GM18507 (cell line): ENCODE measurements at regions not wholly inside any gene's neighbourhood (a gene's known extent, or its start where the extent isn't known, plus 50 kb on each side); places are given as distances from the start of the nearest gene placed in this dataset.
"Not testable (repeated sequence)": the region's sequence is repeated elsewhere in the genome, so short reads cannot be mapped to it uniquely, and the experiment has no call there.

ENCODE experiments used
- DNase-seq: peaks from one replicate; pipeline ENCODE4 v3.0.0; 2011; ENCODE audit warnings: low read depth; ENCODE audit not compliant: insufficient read length; ENCODE audit errors: extremely low spot score
- FAIRE-seq: peaks from 2 replicates; lab custom pipeline; 2011; peaks lifted over from hg19 to GRCh38; lab: Jason Lieb, UNC

GRCh38 chrX:95919605-95920004 lies 765.0 kb upstream of the DIAPH2 start:
- no peak for FAIRE-seq
- no peak for DNase-seq

DNA sequence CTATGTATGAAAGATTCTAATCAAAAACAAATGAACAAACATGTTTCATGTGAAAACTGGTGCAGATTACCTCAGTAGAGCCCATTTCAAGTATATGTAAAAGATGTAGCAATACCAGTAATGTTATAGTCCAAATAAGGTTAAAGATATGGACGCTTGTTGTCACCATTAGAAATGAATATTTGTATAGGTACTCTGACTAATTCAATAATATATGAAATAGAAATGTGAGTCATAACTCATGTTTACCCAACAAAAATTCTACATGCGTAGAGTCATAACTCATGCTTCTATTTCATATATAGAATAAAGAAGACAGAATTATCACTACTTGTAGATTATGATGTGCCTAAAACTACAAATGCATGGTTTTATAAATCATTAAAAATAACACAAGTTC lies 739.1 kb upstream of the DIAPH2 start:
- DNase-seq: no peak
- no peak for FAIRE-seq

- no peak for FAIRE-seq
- no peak for DNase-seq
These were observed 735.1 kb upstream of the DIAPH2 start for GRCh38 chrX:95949588-95949987.

DNA sequence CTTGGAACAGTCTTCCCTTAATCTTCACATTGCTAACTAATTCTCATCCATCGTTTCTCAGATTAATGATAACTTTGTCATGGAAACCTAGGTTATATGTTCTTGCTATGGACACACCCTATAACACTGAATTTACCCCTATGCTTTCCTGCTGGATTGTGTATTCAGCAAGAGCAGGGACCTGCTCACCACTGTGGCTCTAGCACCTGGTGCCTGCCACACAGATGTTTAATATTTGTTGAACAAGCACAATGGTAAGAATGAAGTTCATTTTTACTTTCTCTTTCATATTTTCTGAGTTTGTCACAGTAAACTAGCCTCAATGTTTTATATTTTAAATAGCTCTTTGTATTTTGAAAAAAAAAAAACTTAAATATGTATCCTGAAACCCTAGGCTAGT lies 734.0 kb upstream of the DIAPH2 start:
- DNase-seq (no peak), FAIRE-seq (no peak)

- no peak for DNase-seq
- no peak for FAIRE-seq
These were observed 731.1 kb upstream of the DIAPH2 start for GRCh38 chrX:95953564-95953963.

DNA sequence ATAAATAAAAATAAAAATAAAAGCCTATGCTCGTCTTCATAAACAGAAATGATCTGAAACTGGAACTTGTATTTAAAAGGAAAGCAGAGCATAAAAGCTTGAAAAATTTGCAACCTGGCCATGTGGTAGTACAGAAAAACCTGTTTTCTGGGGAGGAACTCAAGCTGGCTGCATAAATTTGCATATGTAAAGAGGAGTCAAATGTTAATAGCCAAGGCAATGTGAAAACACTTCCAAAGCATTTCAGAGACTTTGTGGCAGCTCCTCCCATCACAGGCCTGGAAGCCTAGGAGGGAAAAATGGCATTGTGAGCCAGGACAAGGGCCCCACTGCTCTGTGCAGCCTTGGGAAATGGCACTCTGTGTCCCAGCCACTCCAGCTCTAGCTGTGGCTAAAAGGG lies 727.9 kb upstream of the DIAPH2 start:
- DNase-seq: no peak

DNA sequence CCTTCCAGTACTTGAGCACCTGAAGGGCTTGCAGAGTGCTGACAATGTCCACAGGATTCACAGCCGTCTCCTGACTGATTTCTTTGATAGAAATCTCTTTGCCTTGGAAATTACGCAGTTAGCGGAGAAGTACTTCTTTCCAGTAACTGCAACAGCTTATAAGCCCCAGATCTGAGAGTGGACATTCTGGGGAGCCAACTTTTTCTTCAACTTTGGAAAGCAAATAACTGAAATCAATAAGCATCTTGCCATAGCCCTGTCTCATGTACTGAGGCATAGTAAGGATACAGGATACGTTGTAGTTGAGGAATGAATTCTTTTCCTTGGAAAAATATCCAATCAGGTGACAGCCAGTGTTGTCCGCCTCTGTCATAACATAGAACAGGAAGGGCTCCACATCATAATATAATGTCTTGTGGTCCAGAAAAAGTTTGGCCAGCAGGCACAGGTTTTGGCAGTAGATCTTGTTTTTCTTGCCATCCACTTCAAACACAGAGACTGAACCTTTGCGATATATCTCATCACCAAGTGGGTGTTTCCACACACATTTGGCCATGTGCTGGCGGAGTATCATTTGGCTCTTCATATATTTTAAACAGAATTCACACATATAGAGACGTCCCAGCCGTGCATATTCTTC lies 711.1 kb upstream of the DIAPH2 start:
- peak; percentile 41 for FAIRE-seq
- not testable (repeated sequence) for DNase-seq

More for the DNA sequence above, 727.9 kb upstream of the DIAPH2 start:
- no peak for FAIRE-seq

- FAIRE-seq (no peak), DNase-seq (no peak)
These were observed 710.6 kb upstream of the DIAPH2 start for GRCh38 chrX:95974096-95974470.

GRCh38 chrX:95974890-95975289 lies 709.8 kb upstream of the DIAPH2 start:
- FAIRE-seq (no peak), DNase-seq (no peak)

DNA sequence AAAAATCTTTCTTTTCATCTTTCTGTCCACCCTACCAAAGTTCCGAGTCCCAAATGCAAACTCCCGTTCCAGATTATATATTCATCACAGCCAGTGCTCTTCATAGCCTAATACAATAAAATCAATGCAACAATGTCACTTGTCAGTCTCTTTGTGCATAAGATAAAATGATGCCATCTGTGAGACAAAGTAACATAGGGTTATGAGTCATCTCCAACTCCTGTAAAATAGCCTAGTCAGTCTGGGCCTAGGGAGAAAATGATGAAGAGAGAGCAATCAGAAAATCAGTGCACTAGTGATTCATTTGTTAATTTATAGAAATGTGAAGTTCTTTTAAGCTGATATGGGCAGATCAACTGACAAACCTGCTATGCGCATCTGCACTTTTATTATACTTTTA lies 689.1 kb upstream of the DIAPH2 start:
- FAIRE-seq (no peak), DNase-seq (no peak)

DNA sequence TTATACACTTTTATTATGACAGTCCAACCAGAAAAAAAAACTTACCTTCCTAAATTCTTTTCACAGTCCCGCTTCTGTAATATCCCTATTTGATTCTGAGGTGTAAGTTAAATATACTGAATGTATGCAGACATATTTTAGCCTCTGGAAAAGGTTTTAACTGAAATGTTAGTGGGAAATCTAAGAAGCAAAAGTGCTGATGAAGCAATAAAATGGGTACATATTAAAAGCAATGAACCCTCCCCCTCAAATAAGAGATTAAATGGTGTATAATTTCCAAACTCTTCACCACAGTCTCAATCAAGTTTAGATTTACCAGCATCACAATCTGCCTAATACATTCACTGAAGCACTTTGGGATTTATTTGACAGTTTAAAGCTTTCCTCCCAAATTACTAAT lies 688.3 kb upstream of the DIAPH2 start:
- no peak for FAIRE-seq

DNA sequence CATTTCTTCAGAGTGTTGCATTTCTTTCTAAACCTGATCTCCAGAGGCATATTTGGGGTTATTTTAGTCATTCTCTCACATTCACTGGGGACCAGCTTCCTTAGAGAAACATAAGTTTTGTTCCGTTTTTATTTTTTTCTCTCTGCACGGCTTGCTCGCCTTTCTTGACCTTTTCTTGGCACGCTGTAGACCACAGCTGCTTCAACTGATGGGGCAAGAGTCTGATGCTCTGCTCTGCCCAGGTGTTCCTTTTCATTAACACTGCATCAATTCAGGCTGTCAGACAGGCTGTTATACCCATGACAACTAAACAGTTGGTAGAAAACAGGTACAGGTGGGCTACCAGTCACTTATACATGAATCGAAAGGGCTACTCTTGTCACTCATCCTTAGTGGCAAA lies 682.2 kb upstream of the DIAPH2 start:
- no peak for FAIRE-seq
- DNase-seq: no peak

More for the DNA sequence above, 688.3 kb upstream of the DIAPH2 start:
- DNase-seq: no peak

- FAIRE-seq: no peak
- no peak for DNase-seq
These were observed 680.3 kb upstream of the DIAPH2 start for GRCh38 chrX:96004386-96004785.

- FAIRE-seq (no peak), DNase-seq (no peak)
These were observed 678.4 kb upstream of the DIAPH2 start for GRCh38 chrX:96006281-96006680.

DNA sequence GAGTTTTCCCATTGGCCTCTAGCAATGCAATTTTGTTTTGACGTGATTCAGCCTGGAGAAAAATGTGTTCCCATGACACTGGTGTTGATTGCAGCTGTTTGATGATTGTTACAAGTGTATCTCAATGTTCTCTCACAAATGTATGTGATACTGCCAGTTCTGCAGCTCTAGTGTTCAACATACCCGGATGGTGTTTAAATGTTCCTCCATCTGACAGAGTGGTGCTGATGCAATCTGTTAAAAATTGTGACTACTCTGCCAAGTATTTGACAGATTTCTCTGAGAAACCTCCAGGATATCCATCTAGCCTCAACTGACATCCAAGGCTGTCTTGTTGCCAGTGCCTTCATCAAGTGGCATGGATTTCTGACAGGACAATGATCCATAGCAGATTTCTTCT lies 657.2 kb upstream of the DIAPH2 start:
- DNase-seq: no peak
- FAIRE-seq: no peak

GRCh38 chrX:96052078-96052477 lies 632.6 kb upstream of the DIAPH2 start:
- DNase-seq (no peak), FAIRE-seq (no peak)

DNA sequence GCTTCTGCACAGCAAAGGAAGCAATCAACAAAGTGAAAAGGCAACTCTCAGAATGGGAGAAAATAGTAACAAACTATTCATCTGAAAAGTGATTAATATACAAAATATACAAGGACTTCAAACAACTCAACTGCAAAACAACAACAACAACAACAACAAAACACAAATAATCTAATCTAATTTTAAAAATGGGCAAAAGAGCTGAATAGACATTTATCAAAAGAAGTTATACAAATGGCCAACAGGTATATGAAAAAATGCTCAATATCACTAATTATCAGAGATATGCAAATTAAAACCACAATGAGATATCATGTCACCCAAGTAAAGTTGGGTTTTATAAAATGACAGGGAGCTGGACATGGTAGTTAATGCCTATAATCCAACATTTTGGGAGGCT lies 602.8 kb upstream of the DIAPH2 start:
- FAIRE-seq: no peak
- no peak for DNase-seq

- FAIRE-seq (no peak), DNase-seq (no peak)
These were observed 590.0 kb upstream of the DIAPH2 start for GRCh38 chrX:96094616-96095015.

GRCh38 chrX:96098471-96098870 lies 586.2 kb upstream of the DIAPH2 start:
- no peak for FAIRE-seq

DNA sequence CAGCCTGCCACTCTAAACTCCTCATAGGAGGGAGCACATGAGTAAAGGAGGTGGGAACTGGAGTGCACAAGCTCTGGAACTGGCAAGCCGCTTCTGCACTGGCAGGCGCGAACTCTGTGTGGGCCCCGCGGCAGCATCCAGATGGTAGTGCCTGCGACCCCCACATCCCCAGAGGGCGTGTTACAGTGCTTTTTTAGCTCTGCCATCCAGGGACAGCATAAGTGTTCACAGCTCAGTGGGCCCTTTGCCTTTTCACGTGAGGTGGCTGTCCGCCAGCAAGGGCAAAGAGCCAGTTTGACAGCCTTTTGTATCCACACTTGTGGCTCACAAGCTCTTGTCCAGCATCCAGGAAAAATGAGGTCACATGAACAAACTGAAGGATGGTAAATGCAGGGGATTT lies 581.6 kb upstream of the DIAPH2 start:
- DNase-seq (no peak), FAIRE-seq (no peak)

More at GRCh38 chrX:96098471-96098870, 586.2 kb upstream of the DIAPH2 start:
- no peak for DNase-seq

DNA sequence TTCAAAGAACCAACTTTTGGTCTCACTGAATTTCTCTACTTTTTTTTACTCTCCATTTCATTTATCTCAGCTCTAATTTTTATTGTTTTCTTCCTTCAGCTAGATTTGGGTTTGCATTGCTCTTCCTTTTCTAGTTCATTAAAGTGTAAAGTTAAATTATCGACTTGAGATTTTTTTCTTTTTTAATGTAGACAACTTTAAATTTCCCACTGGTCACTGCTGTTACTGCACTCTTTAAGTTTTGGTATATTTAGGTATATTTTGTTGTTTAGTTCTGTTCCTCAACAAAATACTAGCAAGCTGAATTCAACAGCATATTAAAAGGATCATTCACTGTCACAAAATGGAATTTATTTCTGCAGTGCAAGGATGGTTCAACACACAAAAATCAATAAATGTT lies 572.0 kb upstream of the DIAPH2 start:
- DNase-seq (no peak), FAIRE-seq (no peak)

- DNase-seq: no peak
- no peak for FAIRE-seq
These were observed 558.5 kb upstream of the DIAPH2 start for GRCh38 chrX:96126182-96126581.
